GM21786 (cell line): ENCODE measurements at regions not wholly inside any gene's neighbourhood (a gene's known extent, or its start where the extent isn't known, plus 50 kb on each side); places are given as distances from the start of the nearest gene placed in this dataset.
"Not testable (repeated sequence)": the region's sequence is repeated elsewhere in the genome, so short reads cannot be mapped to it uniquely, and the experiment has no call there.

ENCODE experiments used
- ATAC-seq: cut with Tn5 transposase; IDR thresholded peaks from one replicate; pipeline ENCODE4 v1.9.1; 2021; ENCODE audit not compliant: unreplicated experiment

DNA sequence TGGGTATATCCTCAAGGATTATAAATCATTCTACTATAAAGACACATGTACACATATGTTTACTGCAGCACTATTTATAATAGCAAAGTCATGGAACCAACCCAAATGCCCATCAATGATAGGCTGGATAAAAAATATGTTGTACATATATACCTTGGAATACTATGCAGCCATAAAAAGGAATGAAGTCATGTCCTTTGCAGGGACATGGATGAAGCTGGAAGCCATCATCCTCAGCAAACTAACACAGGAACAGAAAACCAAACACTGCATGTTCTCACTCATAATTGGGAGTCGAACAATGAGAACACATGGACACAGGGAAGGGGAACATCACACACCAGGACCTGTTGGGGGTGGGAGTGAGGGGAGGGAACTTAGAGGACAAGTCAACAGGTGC is 715.0 kb upstream of the ADGRB3 start:
- not testable (repeated sequence) for ATAC-seq

DNA sequence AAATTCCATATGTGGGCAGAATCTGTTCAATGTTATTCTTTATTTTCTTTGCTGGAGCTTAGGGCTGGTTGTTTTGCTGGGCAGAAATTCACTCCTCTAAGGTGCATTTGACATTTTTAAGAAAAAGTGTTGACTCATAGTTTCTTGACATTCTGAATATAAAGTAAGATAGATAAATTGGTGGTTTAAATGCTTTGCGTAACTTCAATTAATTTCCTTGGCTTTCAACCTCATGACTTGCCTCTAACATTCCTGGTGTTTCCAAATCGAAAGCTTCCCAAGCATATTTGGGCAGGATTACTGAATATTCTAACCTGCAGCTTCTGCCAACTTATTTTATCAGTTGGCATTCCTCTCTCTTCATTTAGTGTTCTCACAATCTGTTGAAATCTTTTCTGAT is 718.7 kb upstream of the ADGRB3 start:
- ATAC-seq = no peak

DNA sequence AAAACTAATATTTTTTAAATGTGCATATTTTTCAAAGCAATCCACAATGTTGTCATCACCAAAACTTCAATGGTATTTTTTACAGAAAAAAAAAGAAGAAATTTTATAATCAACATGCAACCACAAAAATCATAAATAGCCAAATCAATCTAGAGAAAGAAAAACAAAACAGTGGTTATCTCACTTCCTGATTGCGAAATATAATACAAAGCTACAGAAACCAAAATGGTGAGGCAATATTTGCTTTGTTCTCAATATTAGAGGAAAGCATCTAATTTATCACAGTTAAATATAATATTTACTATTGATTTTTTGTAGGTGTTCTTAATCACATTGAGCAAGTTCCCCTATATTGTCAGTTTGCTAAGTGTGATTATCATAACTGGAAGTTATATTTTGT is 720.7 kb upstream of the ADGRB3 start:
- ATAC-seq = no peak

DNA sequence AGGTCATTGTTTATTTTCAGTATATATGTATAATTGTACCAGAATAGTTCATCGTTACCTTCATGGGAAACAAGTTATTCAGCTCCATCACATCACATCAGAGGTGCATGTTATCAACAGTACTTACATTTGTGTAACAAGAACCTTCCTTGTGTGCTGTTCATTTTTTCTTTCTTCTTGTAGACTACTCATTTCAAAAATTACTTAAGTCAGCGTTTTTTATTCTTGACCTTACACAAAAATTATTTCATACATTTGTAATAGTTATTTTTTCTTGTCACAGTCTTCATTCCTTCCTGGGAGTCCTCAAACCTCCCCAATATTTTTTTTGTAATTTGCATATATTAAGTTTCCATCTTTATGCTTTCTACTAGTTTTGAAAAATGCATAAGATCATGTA is 725.7 kb upstream of the ADGRB3 start:
- ATAC-seq = no peak

DNA sequence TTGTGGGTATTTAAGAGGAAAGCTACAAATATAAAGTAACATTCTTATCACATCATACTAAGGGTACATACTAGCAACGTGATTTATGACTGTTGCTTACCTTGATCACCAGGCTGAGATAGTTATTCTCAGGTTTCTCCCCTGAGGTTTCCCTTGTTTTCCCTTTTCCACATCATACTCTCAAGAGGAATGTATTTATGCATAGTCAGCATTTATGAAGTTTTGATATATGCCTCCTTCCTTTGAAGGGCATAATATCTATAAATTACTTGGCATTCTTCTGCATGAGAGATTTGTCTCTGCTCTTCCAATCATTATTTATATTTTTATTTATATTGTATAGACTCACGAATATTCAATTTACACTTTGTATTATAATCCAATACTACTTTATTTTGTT is 726.7 kb upstream of the ADGRB3 start:
- ATAC-seq = no peak

DNA sequence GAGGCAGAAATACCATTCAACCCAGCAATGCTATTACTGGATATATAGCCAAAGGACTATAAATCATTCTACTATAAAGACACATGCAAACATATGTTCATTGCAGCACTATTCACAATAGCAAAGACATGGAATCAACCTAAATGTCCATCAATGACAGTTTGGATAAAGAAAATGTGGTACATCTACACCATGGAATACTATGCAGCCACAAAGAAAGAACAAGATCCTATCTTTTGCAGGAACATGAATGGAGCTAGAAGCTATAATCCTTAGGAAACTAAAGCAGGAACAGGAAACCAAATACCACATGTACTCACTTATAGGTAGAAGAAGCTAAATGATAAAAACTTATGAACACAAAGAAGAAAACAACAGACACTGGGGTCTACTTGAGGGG is 730.3 kb upstream of the ADGRB3 start:
- not testable (repeated sequence) for ATAC-seq

DNA sequence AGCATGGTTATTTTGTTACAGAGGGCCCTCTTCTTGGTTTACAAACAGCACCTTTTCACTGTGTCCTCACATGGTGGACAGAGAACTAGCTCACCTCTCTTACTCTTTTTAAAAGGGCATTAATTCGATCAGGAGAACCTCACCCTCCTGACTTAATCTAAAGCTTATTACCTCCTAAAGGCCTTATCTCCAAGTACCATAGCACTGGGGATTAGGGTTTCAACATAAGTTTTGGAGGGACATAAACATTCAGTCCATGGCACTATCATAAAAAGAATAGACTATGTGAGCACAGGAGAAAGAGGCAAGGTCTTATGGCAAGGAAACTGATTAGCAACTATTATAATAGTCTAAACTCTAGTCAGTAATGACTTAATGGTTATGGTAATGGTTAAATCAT is 736.2 kb upstream of the ADGRB3 start:
- no peak for ATAC-seq

DNA sequence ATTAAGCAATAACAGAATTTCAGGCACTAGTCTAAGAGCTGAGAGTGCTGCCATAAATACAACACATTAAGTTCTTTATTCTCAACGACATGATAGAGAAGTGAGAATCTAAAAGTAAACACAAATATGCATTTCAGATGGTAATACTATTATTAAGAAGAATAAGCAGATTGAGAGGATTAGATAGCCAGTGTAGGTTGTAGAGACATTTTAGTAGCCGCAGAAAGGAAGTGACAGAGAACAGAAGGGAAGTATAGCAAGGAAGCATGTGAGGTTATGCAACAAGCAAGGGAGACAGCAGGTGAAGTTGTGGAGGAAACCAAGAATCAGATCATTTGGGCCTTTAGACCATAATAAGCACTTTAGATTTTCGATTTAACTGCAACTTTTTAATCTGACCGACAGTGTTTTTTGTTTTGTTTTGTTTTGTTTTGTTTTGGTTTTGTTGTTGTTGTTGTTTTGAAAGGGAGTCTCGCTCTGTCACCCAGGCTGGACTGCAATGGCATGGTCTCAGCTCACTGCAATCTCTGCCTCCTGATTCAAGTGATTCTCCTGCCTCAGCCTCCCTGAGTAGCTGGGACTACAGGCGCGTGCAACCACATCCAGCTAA is 737.0 kb upstream of the ADGRB3 start:
- no peak for ATAC-seq

DNA sequence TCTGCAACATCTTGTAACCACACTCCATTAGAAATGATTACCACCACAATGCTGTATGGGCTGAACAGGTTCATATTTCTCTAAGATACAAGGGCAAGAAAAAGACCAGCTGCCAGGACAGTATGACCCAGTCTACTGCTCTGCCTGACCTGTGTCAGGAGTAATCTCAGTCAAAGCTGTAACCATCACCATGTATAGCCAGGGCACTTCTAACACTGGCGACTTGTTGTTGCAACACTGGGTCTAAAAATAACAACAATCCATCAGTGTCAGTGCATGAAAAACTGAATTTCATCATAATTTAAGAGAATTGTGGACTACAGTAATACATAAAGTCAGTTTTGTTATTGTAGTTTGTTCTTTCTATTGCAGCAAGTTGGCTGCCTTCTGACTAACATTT is 738.6 kb upstream of the ADGRB3 start:
- ATAC-seq = no peak

DNA sequence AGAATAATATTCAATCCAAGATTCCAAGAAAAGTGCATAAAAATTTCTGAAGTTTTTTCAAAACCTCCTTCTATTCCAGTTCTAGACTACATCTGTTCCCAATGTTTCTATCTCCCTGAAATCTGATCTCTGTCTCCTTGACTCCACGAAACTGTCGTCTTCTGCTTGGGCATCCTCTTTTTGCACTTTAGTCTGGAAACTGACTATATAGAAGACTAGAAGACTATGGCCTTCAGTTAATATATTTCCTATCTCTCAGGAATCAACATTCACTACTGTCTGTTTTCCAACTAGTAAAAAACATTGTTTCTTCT is 745.4 kb upstream of the ADGRB3 start:
- ATAC-seq = no peak

DNA sequence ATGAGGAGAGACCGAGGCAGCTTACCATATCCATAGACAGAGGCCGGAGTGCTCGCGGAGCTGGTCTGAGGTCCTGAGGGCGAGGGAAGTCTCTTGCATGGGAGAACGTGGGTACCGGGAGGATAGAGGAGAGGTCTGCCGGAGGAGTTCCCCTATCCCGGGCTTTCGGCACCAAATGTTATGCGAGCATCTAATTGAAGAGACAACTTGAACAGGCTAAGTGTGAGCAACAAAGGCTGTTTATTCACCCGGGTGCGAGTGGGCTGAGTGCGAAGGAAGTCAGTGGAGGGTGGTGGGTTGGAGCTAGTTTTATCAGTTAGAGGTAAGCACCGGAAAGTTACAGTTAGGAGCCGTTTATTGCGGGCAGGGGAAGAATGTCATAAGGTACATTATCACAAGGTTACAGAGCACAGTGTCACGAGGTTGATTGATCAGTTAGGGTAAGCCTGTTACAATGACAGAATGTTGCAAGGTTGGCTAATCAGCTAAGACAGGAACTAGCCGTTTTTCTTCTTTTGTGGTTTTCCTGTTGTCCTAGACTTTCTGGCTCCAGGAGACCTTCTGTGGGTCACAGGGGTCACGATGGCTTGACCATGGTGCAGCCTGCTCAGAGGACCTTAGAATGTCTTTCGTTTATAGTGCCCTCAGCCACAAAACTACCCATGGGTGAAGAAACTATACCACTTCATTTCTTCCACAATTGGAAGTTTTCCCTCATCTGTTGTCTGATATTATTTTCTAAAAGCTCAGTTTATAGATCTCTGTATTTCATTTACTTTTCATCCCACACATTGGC is 746.0 kb upstream of the ADGRB3 start:
- ATAC-seq = no peak

DNA sequence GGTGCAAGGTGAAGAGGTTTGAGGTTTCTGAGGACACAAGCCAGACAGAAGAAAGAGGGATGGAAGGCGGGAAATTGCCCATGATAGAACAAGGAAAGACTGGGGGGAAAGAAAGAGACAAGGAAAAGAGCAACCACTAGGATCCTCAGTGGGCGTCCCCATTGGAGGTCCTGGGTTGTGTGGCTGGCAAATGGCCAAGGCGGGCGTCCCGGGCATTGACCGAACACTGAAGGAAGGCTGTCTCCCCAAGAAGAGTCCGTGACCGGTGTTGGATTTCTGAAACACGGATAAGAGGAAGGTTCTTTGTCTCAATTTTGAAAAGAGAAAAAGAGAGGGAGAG is 746.6 kb upstream of the ADGRB3 start:
- ATAC-seq = no peak

DNA sequence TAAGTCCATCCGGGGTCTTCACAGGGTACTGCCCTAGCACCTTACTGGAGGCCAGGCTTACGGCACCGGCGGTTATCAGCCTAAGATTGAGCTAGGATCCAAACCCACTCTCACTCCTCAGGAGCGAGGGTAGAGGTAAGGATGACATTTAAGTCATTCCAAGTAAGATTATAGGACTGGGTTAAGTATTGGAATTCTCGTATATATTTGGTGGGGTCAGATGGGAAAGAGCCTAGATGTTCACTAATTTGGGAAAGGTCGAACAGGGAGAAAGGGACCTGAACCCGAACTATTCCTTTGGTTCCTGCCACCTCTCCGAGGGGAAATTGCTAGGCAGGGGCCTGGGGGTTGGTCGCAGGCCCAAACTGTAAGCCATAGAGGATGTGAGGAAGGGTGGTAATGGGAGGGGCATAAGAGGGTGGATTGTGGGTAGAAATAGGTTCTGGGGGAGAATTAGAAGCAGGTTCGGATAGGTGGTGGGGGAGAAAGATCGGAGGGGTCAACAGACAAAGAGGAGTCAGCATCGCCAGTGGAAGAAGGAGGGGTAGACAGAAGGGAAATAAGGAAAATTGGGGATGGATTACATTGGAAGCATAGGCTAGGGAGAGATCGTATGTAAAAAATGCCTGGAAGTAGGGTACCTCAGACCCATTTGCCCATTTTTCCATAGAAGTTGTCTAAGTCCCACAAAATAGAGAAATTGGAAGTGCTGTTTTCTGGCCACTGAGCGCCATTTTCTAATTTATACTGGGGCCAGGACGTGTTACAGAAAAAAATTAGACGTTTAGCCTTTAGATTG is 747.1 kb upstream of the ADGRB3 start:
- no peak for ATAC-seq

DNA sequence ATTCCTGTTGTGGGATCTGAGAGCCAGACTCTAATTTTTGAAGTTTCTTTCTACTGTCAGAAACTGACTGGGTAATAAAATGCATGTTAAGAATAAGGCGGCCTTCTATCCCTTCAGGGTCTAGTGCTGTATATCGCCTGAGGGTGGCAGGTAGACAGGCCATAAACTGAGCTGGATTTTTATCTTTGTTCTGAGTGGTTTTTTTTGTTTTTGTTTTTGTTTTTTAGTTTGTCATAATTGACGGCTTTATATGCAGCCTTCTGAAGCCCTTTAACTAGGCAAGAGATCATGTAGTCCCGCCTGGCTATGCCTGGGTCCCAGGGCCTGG is 747.7 kb upstream of the ADGRB3 start:
- ATAC-seq = no peak

DNA sequence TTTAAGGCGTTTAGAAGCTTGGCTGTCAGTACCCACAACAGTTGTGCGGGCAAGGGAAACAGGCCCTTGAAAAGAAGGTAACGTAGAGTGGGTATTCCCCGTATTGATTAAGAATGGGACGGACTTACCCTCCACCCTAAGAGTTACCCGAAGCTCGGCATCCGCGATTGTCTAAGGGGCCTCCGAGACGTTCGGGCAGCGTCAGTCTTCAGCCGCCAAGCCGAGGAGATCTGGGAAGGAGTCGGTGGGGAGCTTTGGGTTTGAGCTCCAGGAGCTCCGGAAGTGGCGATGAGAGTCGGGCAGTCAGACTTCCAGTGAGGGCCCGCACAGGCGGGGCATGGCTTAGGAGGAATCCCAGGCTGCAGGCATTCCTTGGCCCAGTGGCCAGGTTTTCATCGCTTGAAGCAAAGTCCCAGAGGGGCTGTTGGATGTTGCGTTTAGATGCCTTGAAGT is 748.2 kb upstream of the ADGRB3 start:
- ATAC-seq = no peak

DNA sequence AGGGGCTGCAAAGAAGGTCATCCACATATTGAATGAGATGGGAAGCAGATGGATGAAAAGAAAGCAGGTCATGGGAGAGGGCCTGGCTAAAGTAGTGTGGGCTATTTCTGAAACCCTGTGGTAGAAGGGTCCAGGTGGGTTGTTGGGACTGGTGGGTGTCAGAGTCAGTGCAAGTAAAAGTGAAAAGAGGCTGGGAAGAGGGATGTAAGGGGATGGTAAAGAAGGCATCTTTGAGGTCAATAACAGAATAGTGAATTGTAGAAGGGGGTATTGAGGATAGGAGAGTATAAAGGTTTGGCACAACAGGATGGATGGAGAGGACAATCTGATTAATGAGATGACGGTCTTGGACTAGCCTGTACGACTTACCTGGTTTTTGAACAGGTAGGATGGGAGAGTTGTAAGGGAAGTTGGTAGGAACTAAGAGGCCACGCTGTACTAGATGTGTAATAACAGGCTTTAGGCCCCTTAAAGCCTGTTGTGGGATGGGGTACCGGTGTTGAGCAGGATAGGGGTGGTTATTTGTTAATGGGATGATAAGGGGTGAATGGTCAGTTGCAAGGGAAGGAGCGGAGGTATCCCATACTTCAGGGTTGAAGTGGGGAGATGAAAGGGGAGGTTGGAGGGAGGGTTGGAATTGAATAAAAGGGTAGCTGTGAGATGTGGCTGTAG is 748.9 kb upstream of the ADGRB3 start:
- no peak for ATAC-seq

DNA sequence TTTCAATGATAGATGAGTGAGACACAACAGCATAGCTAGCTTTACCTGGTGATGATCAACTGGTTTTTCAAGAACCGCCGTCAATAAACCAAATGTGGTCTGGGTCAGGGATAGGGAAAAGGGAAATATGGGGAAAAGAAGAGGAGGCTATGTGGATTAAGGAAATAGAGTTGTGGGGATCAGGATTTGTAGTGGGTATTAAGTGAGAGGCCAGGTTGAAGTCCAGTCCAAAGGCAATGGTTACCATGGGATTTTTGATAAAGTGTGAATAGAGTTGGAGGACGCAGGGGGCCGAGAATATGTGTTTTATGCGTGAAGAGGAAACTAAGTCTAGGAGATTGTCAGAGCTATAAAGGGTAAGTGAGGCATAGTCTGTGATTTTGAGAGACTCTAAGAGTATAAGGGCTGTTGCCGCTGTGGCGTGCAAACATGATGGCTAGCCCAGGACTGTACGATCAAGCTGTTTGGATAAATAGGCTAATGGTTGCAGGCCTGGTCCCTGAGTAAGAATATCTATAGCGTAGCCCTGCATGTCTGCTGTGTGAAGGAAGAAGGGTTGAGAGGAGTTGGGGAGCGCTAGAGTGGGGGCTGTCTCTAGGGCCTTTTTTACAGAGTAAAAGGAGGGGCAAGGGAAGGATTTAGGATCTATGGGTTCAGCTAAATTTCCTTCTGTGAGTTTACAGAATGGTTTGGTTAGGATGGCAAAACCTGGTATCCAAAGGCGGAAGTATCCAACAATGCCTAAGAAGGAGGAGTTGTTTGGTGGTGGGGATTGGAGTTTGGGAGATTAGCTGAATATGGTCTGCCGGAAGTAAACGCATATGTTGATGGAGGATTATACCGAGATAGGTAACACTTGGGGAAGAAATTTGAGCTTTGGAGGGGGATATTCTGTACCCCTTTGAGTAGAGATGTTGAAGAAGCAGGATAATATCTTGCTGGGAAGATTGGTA is 749.7 kb upstream of the ADGRB3 start:
- no peak for ATAC-seq

DNA sequence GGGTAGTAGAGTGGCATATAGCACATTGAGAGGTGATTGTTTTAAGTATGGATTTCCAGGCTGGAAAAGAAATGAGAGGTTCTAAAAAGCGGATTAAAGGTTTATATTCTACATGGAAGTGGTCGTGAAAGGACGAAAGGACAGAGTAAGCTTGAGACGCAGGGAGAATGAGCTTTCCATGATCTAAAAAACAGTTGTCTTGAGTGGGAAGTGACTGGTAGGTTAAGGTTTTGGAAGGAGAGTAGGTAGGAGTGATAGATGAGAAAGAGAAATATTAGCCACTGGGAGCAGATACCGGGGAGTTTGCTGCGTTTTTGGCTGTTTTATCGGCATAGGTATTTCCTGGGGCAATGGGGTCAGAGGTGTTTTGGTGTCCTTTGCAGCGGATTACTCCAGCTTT is 750.6 kb upstream of the ADGRB3 start:
- no peak for ATAC-seq

DNA sequence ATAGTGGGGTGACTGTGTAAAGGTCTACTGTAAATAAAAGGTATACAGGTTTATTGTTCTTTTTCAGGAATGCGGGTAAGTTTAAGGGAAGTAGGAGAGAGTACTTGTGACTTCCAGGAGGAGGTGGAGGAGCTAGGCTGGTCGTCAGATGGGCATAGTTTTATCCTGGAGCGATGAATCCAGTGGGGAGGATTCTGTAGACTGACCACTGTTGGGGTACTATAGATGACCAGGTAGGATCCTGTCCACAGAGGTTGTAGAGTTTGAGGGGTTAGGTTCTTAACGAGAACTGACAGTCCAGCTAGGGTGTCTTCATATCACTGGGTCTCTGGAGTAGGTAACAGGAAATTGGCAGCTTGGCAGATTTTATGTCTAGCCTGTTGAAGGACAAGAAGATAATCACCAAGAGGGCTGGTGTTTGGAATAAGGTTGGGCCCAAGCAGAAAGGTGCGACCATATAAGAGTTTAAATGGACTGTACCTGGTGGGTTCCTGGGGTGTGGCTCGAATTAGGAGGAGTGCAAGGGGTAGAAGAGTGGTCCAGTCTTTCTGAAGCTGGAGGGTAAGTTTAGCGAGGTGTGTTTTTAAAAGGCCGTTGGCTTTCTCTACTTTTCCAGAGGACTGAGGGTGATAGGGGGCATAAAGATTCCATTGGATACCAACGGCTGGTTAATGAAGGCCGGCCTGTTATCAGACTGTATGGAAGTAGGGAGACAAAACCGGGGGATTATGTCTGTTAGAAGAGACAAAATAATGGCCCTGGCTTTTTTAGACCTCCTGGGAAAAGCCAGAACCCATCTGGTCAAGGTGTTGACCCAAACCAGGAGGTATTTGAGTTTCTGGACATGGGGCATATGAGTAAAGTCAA is 751.3 kb upstream of the ADGRB3 start:
- no peak for ATAC-seq
